WTC11 (cell line): ENCODE measurements at regions not wholly inside any gene's neighbourhood (a gene's known extent, or its start where the extent isn't known, plus 50 kb on each side); places are given as distances from the start of the nearest gene placed in this dataset.

ENCODE experiments used
- ATAC-seq: fragments of 200-7000 bp; cut with Tn5 transposase; 2 replicates; pipeline ENCODE4 v1.10.0; 2021; ENCODE audit warnings: mild to moderate bottlenecking, moderate library complexity
- CTCF ChIA-PET: fragments of 300-600 bp; sonication (Branson Sonifier 250); formaldehyde crosslinking; loops from one replicate; lab custom pipeline; 2021; ENCODE audit warnings: antibody characterized with exemption; lab: Charles Lee
- POLR2A ChIA-PET: fragments of 350-600 bp; sonication (Branson Sonifier 250); formaldehyde crosslinking; loops from one replicate; lab custom pipeline; 2021; ENCODE audit warnings: antibody characterized with exemption; lab: Charles Lee
- DNase-seq: peaks from one replicate; pipeline ENCODE4 v3.0.0; 2021; ENCODE audit warnings: low spot score
- H3K27ac Mint-ChIP-seq: 2 replicates; pipeline ENCODE4 v1.8.0; 2021; ENCODE audit warnings: mixed read lengths
- H3K27me3 Mint-ChIP-seq: 2 replicates; pipeline ENCODE4 v1.8.0; 2021; ENCODE audit warnings: low read depth, mild to moderate bottlenecking, moderate library complexity, mixed read lengths
- H3K36me3 Mint-ChIP-seq: 2 replicates; pipeline ENCODE4 v1.8.0; 2021; ENCODE audit warnings: mixed read lengths
- H3K4me1 Mint-ChIP-seq: 2 replicates; pipeline ENCODE4 v1.8.0; 2022; ENCODE audit warnings: mixed read lengths
- H3K4me3 Mint-ChIP-seq: 2 replicates; pipeline ENCODE4 v1.8.0; 2021; ENCODE audit warnings: mild to moderate bottlenecking, moderate library complexity, mixed read lengths
- H3K9me3 Mint-ChIP-seq: 2 replicates; pipeline ENCODE4 v1.8.0; 2021; ENCODE audit warnings: mixed read lengths
- ATF1 ChIP-seq: sonication (generic); formaldehyde crosslinking; IDR thresholded peaks from 2 replicates; pipeline ENCODE4 v1.8.1; 2023; ENCODE audit warnings: mild to moderate bottlenecking, moderate library complexity, missing genetic modification reagents
- EMX1 ChIP-seq: fragments of 250-450 bp; sonication (Bioruptor Pico); IDR thresholded peaks from 2 replicates; pipeline ENCODE4 v1.8.0; 2021; ENCODE audit warnings: mild to moderate bottlenecking
- ETV6 ChIP-seq: sonication (generic); formaldehyde crosslinking; IDR thresholded peaks from 2 replicates; pipeline ENCODE4 v1.8.1; 2022; ENCODE audit warnings: mild to moderate bottlenecking, missing genetic modification reagents
- JUN ChIP-seq: sonication (generic); formaldehyde crosslinking; IDR thresholded peaks from 2 replicates; pipeline ENCODE4 v1.8.0; 2023; ENCODE audit warnings: mild to moderate bottlenecking, missing genetic modification reagents
- MXD4 ChIP-seq: fragments of 250-450 bp; sonication (Bioruptor Pico); IDR thresholded peaks from 2 replicates; pipeline ENCODE4 v1.8.0; 2021; ENCODE audit warnings: mild to moderate bottlenecking, moderate library complexity, borderline replicate concordance
- OVOL2 ChIP-seq: fragments of 250-450 bp; sonication (Bioruptor Pico); IDR thresholded peaks from 2 replicates; pipeline ENCODE4 v1.9.0; 2021; ENCODE audit warnings: mild to moderate bottlenecking, borderline replicate concordance
- PRRX2 ChIP-seq: fragments of 250-450 bp; sonication (Bioruptor Pico); IDR thresholded peaks from 2 replicates; pipeline ENCODE4 v1.8.0; 2021; ENCODE audit warnings: mild to moderate bottlenecking
- SMAD4 ChIP-seq: sonication (generic); formaldehyde crosslinking; IDR thresholded peaks from 2 replicates; pipeline ENCODE4 v1.8.0; 2022; ENCODE audit warnings: mild to moderate bottlenecking, missing genetic modification reagents
- ZNF423 ChIP-seq: fragments of 250-450 bp; sonication (Bioruptor Pico); IDR thresholded peaks from 2 replicates; pipeline ENCODE4 v2.1.2; 2022; ENCODE audit warnings: mild to moderate bottlenecking, moderate library complexity
- TF ChIP-seq, protein P1 (sequence below): sonication (generic); formaldehyde crosslinking; IDR thresholded peaks from 2 replicates; pipeline ENCODE4 v1.8.0; 2022; ENCODE audit warnings: mild to moderate bottlenecking, missing genetic modification reagents
- TF ChIP-seq, protein P2 (sequence below): sonication (generic); formaldehyde crosslinking; IDR thresholded peaks from 2 replicates; pipeline ENCODE4 v1.8.1; 2022; ENCODE audit warnings: mild to moderate bottlenecking, missing genetic modification reagents, moderate library complexity, borderline replicate concordance
- TF ChIP-seq, protein P3 (sequence below): sonication (generic); formaldehyde crosslinking; IDR thresholded peaks from 2 replicates; pipeline ENCODE4 v1.8.1; 2023; ENCODE audit warnings: mild to moderate bottlenecking, missing genetic modification reagents, moderate library complexity
- TF ChIP-seq, protein P4 (sequence below): fragments of 250-450 bp; sonication (Bioruptor Pico); IDR thresholded peaks from 2 replicates; pipeline ENCODE4 v2.1.2; 2022; ENCODE audit warnings: mild to moderate bottlenecking, moderate library complexity
- TF ChIP-seq, protein P5 (sequence below): fragments of 250-450 bp; sonication (Bioruptor Pico); IDR thresholded peaks from 2 replicates; pipeline ENCODE4 v1.9.0; 2021; ENCODE audit warnings: mild to moderate bottlenecking
- TF ChIP-seq, protein P6 (sequence below): sonication (generic); formaldehyde crosslinking; IDR thresholded peaks from 2 replicates; pipeline ENCODE4 v1.8.1; 2022; ENCODE audit warnings: mild to moderate bottlenecking, moderate library complexity, missing genetic modification reagents
- TF ChIP-seq, protein P7 (sequence below): sonication (generic); formaldehyde crosslinking; IDR thresholded peaks from 2 replicates; pipeline ENCODE4 v1.8.1; 2022; ENCODE audit warnings: low read depth, missing genetic modification reagents, borderline replicate concordance
- TF ChIP-seq, protein P8 (sequence below): fragments of 200-600 bp; IDR thresholded peaks from 2 replicates; pipeline ENCODE4 v1.8.0; 2022; ENCODE audit warnings: antibody characterized with exemption
- TF ChIP-seq, protein P9 (sequence below): sonication (generic); formaldehyde crosslinking; IDR thresholded peaks from 2 replicates; pipeline ENCODE4 v1.8.0; 2022; ENCODE audit warnings: mild to moderate bottlenecking, missing genetic modification reagents

DNA sequence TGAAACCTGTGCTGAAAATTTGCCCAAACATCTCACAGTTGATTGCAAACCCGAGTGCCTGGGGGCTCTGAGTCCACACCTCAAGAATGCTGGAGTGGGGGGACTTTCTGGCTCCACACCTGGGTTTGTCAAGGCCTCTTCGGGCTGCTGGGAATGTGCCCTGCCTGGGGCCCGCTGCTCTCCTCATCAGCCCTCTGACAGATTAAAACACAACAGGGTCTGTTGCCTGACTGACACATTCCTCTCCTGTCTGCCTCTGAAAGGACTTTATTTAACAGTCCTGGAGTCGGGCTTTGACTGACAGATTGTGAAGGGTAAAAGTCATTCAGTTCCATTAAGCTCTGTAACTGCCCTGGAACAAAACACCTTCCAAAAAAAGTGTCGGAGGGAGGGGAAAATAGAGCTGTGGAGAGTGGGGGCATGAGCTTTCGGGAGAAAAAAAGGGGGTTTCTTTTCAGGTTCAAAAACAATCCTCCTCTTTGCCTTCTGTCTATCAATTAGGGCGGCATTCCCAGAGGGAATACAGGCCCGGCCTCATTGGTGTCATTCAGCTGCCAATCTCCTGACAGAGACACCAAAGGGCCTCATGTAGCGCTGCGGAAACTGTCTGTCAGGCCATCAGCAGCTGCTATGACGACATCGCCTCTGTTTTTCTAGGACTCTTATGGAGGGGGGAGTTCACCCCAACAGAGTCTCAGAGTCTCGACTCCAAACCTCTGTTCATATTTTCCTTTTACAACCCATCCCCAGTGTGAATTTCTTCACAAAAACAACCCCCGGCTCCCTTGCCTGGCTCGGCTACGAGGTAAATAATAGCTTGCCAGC is 398.8 kb upstream of the NFE2L3 start:
- ATAC-seq (peak; percentile 77), DNase-seq (peak; percentile 19)
- no peaks in the 10 kb centered on the region for H3K36me3 Mint-ChIP-seq
- CTCF ChIA-PET: interaction anchor here (0.9 to 1.6 kb wide), 3 partner anchors 33 to 102 kb away, joined by 3 to 4 read pairs (median 4); no protein-coding TSS in a partner anchor
- peaks cover 42% of the 10 kb centered on the region for H3K4me1 Mint-ChIP-seq
- no peak overlapping the region for H3K4me3 Mint-ChIP-seq
- POLR2A ChIA-PET: no interaction called here
- TF ChIP-seq ZNF423 (CRISPR knock-in tag) (no peak), ETV6 (no peak), MXD4 (CRISPR knock-in tag) (no peak), JUN (CRISPR knock-in tag) (no peak), SMAD4 (CRISPR knock-in tag) (no peak), EMX1 (CRISPR knock-in tag) (no peak), ATF1 (CRISPR knock-in tag) (no peak), OVOL2 (CRISPR knock-in tag) (no peak), PRRX2 (no peak)
- TF ChIP-seq, protein P1, sequence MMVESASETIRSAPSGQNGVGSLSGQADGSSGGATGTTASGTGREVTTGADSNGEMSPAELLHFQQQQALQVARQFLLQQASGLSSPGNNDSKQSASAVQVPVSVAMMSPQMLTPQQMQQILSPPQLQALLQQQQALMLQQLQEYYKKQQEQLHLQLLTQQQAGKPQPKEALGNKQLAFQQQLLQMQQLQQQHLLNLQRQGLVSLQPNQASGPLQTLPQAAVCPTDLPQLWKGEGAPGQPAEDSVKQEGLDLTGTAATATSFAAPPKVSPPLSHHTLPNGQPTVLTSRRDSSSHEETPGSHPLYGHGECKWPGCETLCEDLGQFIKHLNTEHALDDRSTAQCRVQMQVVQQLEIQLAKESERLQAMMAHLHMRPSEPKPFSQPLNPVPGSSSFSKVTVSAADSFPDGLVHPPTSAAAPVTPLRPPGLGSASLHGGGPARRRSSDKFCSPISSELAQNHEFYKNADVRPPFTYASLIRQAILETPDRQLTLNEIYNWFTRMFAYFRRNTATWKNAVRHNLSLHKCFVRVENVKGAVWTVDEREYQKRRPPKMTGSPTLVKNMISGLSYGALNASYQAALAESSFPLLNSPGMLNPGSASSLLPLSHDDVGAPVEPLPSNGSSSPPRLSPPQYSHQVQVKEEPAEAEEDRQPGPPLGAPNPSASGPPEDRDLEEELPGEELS (CRISPR knock-in tag): no peak
- TF ChIP-seq, protein P2, sequence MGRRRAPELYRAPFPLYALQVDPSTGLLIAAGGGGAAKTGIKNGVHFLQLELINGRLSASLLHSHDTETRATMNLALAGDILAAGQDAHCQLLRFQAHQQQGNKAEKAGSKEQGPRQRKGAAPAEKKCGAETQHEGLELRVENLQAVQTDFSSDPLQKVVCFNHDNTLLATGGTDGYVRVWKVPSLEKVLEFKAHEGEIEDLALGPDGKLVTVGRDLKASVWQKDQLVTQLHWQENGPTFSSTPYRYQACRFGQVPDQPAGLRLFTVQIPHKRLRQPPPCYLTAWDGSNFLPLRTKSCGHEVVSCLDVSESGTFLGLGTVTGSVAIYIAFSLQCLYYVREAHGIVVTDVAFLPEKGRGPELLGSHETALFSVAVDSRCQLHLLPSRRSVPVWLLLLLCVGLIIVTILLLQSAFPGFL (CRISPR knock-in tag): no peak
- TF ChIP-seq, protein P3, sequence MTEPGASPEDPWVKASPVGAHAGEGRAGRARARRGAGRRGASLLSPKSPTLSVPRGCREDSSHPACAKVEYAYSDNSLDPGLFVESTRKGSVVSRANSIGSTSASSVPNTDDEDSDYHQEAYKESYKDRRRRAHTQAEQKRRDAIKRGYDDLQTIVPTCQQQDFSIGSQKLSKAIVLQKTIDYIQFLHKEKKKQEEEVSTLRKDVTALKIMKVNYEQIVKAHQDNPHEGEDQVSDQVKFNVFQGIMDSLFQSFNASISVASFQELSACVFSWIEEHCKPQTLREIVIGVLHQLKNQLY (CRISPR knock-in tag): no peak
- TF ChIP-seq, protein P4, sequence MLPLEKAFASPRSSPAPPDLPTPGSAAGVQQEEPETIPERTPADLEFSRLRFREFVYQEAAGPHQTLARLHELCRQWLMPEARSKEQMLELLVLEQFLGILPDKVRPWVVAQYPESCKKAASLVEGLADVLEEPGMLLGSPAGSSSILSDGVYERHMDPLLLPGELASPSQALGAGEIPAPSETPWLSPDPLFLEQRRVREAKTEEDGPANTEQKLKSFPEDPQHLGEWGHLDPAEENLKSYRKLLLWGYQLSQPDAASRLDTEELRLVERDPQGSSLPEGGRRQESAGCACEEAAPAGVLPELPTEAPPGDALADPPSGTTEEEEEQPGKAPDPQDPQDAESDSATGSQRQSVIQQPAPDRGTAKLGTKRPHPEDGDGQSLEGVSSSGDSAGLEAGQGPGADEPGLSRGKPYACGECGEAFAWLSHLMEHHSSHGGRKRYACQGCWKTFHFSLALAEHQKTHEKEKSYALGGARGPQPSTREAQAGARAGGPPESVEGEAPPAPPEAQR (CRISPR knock-in tag): no peak
- TF ChIP-seq, protein P5, sequence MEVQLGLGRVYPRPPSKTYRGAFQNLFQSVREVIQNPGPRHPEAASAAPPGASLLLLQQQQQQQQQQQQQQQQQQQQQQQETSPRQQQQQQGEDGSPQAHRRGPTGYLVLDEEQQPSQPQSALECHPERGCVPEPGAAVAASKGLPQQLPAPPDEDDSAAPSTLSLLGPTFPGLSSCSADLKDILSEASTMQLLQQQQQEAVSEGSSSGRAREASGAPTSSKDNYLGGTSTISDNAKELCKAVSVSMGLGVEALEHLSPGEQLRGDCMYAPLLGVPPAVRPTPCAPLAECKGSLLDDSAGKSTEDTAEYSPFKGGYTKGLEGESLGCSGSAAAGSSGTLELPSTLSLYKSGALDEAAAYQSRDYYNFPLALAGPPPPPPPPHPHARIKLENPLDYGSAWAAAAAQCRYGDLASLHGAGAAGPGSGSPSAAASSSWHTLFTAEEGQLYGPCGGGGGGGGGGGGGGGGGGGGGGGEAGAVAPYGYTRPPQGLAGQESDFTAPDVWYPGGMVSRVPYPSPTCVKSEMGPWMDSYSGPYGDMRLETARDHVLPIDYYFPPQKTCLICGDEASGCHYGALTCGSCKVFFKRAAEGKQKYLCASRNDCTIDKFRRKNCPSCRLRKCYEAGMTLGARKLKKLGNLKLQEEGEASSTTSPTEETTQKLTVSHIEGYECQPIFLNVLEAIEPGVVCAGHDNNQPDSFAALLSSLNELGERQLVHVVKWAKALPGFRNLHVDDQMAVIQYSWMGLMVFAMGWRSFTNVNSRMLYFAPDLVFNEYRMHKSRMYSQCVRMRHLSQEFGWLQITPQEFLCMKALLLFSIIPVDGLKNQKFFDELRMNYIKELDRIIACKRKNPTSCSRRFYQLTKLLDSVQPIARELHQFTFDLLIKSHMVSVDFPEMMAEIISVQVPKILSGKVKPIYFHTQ (CRISPR knock-in tag): no peak
- TF ChIP-seq, protein P6, sequence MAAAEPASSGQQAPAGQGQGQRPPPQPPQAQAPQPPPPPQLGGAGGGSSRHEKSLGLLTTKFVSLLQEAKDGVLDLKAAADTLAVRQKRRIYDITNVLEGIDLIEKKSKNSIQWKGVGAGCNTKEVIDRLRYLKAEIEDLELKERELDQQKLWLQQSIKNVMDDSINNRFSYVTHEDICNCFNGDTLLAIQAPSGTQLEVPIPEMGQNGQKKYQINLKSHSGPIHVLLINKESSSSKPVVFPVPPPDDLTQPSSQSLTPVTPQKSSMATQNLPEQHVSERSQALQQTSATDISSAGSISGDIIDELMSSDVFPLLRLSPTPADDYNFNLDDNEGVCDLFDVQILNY (CRISPR knock-in tag): no peak
- TF ChIP-seq, protein P7, sequence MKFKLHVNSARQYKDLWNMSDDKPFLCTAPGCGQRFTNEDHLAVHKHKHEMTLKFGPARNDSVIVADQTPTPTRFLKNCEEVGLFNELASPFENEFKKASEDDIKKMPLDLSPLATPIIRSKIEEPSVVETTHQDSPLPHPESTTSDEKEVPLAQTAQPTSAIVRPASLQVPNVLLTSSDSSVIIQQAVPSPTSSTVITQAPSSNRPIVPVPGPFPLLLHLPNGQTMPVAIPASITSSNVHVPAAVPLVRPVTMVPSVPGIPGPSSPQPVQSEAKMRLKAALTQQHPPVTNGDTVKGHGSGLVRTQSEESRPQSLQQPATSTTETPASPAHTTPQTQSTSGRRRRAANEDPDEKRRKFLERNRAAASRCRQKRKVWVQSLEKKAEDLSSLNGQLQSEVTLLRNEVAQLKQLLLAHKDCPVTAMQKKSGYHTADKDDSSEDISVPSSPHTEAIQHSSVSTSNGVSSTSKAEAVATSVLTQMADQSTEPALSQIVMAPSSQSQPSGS (CRISPR knock-in tag): no peak
- TF ChIP-seq, protein P8, sequence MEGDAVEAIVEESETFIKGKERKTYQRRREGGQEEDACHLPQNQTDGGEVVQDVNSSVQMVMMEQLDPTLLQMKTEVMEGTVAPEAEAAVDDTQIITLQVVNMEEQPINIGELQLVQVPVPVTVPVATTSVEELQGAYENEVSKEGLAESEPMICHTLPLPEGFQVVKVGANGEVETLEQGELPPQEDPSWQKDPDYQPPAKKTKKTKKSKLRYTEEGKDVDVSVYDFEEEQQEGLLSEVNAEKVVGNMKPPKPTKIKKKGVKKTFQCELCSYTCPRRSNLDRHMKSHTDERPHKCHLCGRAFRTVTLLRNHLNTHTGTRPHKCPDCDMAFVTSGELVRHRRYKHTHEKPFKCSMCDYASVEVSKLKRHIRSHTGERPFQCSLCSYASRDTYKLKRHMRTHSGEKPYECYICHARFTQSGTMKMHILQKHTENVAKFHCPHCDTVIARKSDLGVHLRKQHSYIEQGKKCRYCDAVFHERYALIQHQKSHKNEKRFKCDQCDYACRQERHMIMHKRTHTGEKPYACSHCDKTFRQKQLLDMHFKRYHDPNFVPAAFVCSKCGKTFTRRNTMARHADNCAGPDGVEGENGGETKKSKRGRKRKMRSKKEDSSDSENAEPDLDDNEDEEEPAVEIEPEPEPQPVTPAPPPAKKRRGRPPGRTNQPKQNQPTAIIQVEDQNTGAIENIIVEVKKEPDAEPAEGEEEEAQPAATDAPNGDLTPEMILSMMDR: no peak
- TF ChIP-seq, protein P9, sequence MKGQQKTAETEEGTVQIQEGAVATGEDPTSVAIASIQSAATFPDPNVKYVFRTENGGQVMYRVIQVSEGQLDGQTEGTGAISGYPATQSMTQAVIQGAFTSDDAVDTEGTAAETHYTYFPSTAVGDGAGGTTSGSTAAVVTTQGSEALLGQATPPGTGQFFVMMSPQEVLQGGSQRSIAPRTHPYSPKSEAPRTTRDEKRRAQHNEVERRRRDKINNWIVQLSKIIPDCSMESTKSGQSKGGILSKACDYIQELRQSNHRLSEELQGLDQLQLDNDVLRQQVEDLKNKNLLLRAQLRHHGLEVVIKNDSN: no peak
- no peaks in the 10 kb centered on the region for H3K9me3 Mint-ChIP-seq
- no peaks in the 10 kb centered on the region for H3K27me3 Mint-ChIP-seq
- no peak overlapping the region for H3K27ac Mint-ChIP-seq
